DOHH2 (cell line): ENCODE measurements at regions not wholly inside any gene's neighbourhood (a gene's known extent, or its start where the extent isn't known, plus 50 kb on each side); places are given as distances from the start of the nearest gene placed in this dataset.
A peak's percentile ranks its signal among the peaks of the same experiment; 100 is the strongest.

Experiments used
- H3F3A ChIP-seq: fragments of 200-600 bp; sonication (generic), shearing (Covaris generic); 2 replicates; pipeline ENCODE4 v1.6.0; 2016; ENCODE audit warnings: antibody characterized with exemption, mild to moderate bottlenecking; ENCODE audit not compliant: control insufficient read depth, insufficient read depth
- H3K27ac ChIP-seq: fragments of 200-600 bp; sonication (generic); 2 replicates; pipeline ENCODE4 v1.5.1; 2014; ENCODE audit warnings: low read depth, mild to moderate bottlenecking, low read length, moderate library complexity
- H3K27me3 ChIP-seq: fragments of 200-600 bp; sonication (generic); 2 replicates; pipeline ENCODE4 v1.6.1; 2014; ENCODE audit warnings: mild to moderate bottlenecking, low read length, mixed read lengths; ENCODE audit not compliant: control insufficient read depth
- H3K36me3 ChIP-seq: fragments of 200-600 bp; sonication (generic); 2 replicates; pipeline ENCODE4 v1.6.1; 2014; ENCODE audit warnings: mild to moderate bottlenecking, low read length, moderate library complexity, mixed read lengths; ENCODE audit not compliant: control insufficient read depth
- H3K4me1 ChIP-seq: fragments of 200-600 bp; sonication (generic); 2 replicates; pipeline ENCODE4 v1.6.1; 2014; ENCODE audit warnings: mild to moderate bottlenecking, low read length, mixed read lengths; ENCODE audit not compliant: control insufficient read depth
- H3K4me2 ChIP-seq: fragments of 200-600 bp; sonication (generic); 2 replicates; pipeline ENCODE4 v1.6.0; 2014; ENCODE audit warnings: mild to moderate bottlenecking, low read length, moderate library complexity
- H3K4me3 ChIP-seq: fragments of 200-600 bp; sonication (generic); 2 replicates; pipeline ENCODE4 v1.5.1; 2014; ENCODE audit warnings: mild to moderate bottlenecking, low read length, mixed read lengths
- H3K79me2 ChIP-seq: fragments of 200-600 bp; sonication (generic); 2 replicates; pipeline ENCODE4 v1.6.1; 2014; ENCODE audit warnings: mild to moderate bottlenecking, low read length, mixed read lengths; ENCODE audit not compliant: control insufficient read depth
- H3K9me2 ChIP-seq: fragments of 200-600 bp; sonication (generic); replicated peaks from 2 replicates; pipeline ENCODE4 v1.6.1; 2014; ENCODE audit warnings: mild to moderate bottlenecking, low read length, mixed read lengths; ENCODE audit not compliant: control insufficient read depth
- H3K9me3 ChIP-seq: fragments of 200-600 bp; sonication (generic); 2 replicates; pipeline ENCODE4 v1.6.1; 2014; ENCODE audit warnings: antibody characterized with exemption, low read length, mixed read lengths; ENCODE audit not compliant: control insufficient read depth, insufficient read depth
- H4K20me1 ChIP-seq: fragments of 200-600 bp; sonication (generic); 2 replicates; pipeline ENCODE4 v1.6.0; 2014; ENCODE audit warnings: low read depth, mild to moderate bottlenecking, antibody characterized with exemption, low read length, moderate library complexity; ENCODE audit not compliant: control insufficient read depth, insufficient read depth
- CTCF ChIP-seq: fragments of 200-600 bp; sonication (generic); IDR thresholded peaks from one replicate; pipeline ENCODE4 v1.5.1; 2014; ENCODE audit warnings: antibody characterized with exemption, mild to moderate bottlenecking, low read depth, low read length; ENCODE audit not compliant: poor library complexity, severe bottlenecking
- EZH2phosphoT487 ChIP-seq: fragments of 200-600 bp; sonication (generic); IDR thresholded peaks from 2 replicates; pipeline ENCODE4 v1.6.1; 2017; ENCODE audit warnings: borderline replicate concordance, mild to moderate bottlenecking, antibody characterized with exemption, low read length, moderate library complexity, mixed read lengths

GRCh38 chr2:67576991-67577390 is 179.9 kb downstream of the ETAA1 start:
- Histone ChIP-seq H3K9me2 (no peaks in the 10 kb centered on the region), H3K27me3 (no peaks in the 10 kb centered on the region), H4K20me1 (no peaks in the 10 kb centered on the region), H3K4me1 (no peaks in the 10 kb centered on the region), H3K4me2 (no peak overlapping the region), H3K79me2 (no peaks in the 10 kb centered on the region), H3K36me3 (no peaks in the 10 kb centered on the region), H3F3A (no peaks in the 10 kb centered on the region), H3K27ac (no peak overlapping the region), H3K4me3 (no peak overlapping the region), H3K9me3 (no peaks in the 10 kb centered on the region)
- TF ChIP-seq CTCF (no peak), EZH2phosphoT487 (no peak)

- Histone ChIP-seq H3K9me2 (no peaks in the 10 kb centered on the region), H3K36me3 (no peaks in the 10 kb centered on the region), H4K20me1 (no peaks in the 10 kb centered on the region), H3K4me1 (no peaks in the 10 kb centered on the region), H3K9me3 (no peaks in the 10 kb centered on the region), H3K4me3 (no peak overlapping the region), H3F3A (no peaks in the 10 kb centered on the region), H3K27ac (no peak overlapping the region), H3K27me3 (no peaks in the 10 kb centered on the region), H3K79me2 (no peaks in the 10 kb centered on the region), H3K4me2 (no peak overlapping the region)
- TF ChIP-seq EZH2phosphoT487 (no peak), CTCF (no peak)
Observed at GRCh38 chr2:67579216-67579615, 182.1 kb downstream of the ETAA1 start.

- Histone ChIP-seq H3K4me1 (no peaks in the 10 kb centered on the region), H3K79me2 (no peaks in the 10 kb centered on the region), H3K27ac (no peak overlapping the region), H3F3A (no peaks in the 10 kb centered on the region), H3K4me3 (no peak overlapping the region), H3K9me3 (no peaks in the 10 kb centered on the region), H3K36me3 (no peaks in the 10 kb centered on the region), H4K20me1 (no peaks in the 10 kb centered on the region), H3K9me2 (no peaks in the 10 kb centered on the region), H3K27me3 (no peaks in the 10 kb centered on the region), H3K4me2 (no peak overlapping the region)
- no peak for TF ChIP-seq EZH2phosphoT487
- no peak for TF ChIP-seq CTCF
Observed at GRCh38 chr2:67579806-67580205, 182.7 kb downstream of the ETAA1 start.

DNA sequence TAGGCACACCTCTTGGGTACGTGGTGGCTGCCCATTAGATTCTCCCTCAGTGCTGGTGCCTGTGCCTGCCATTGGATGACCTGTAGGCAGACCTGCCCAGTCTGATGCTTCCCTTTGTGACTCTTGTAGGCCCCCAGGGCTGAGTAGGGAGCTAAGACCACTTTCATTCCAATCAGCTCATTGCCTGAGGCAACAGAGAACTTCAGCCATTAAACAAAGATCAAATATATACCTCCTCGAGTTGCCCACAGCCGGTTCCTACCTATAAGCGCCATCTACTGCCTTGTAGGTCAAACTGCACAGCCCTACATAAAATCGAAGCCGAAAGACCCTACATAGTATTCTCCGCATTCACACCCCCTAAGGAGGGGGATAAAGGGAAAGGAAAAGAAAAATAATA is 184.6 kb downstream of the ETAA1 start:
- Histone ChIP-seq H3K9me2 (no peaks in the 10 kb centered on the region), H3K36me3 (no peaks in the 10 kb centered on the region)
- no peak for TF ChIP-seq EZH2phosphoT487
- peak; percentile 59 for TF ChIP-seq CTCF

More for the DNA sequence above, 184.6 kb downstream of the ETAA1 start:
- Histone ChIP-seq H3K4me3 (no peak overlapping the region), H3K79me2 (no peaks in the 10 kb centered on the region), H3K27ac (no peak overlapping the region), H3F3A (no peaks in the 10 kb centered on the region), H3K4me1 (no peaks in the 10 kb centered on the region), H3K27me3 (no peaks in the 10 kb centered on the region), H3K9me3 (no peaks in the 10 kb centered on the region), H3K4me2 (no peak overlapping the region), H4K20me1 (no peaks in the 10 kb centered on the region)
